ENCODE measurements at regions not wholly inside any gene's neighbourhood (a gene's known extent, or its start where the extent isn't known, plus 50 kb on each side); places are given as distances from the start of the nearest gene placed in this dataset.

DNA sequence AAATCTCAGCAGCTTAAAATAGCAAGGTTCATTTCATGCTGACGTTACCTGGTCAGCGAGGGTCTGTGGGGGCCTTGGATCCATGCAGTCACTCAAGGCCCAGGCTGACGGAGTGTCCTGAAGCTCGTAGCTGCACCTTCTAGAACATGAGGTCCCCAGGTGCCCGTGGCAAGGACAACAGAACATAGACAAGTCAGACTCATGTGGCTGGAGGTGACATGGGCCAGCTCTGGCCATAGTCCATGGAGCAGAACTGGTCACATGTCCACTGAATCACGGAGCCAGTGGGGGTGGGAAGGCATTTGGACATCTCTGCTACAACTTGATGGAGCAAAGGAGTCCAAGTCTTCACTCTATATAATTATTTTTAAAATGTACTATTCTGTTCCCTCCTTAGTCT is 233.2 kb downstream of the ACKR3 start:
- no peak for TF ChIP-seq POLR2AphosphoS5 (IDR thresholded peaks at IDR 0.05; ENCODE audit: borderline replicate concordance, low read depth, low read length)
- no peak for TF ChIP-seq EZH2 (IDR thresholded peaks at IDR 0.05)
- no peak for TF ChIP-seq FOXP2 (optimal IDR thresholded peaks at IDR 0.05; ENCODE audit: control extremely low read depth, extremely low read length, insufficient read depth)
